C4-2B (cell line): ENCODE measurements at regions not wholly inside any gene's neighbourhood (a gene's known extent, or its start where the extent isn't known, plus 50 kb on each side); places are given as distances from the start of the nearest gene placed in this dataset.
"Not testable (repeated sequence)": the region's sequence is repeated elsewhere in the genome, so short reads cannot be mapped to it uniquely, and the experiment has no call there.

Experiments
- H3K27ac ChIP-seq: fragments of 450-650 bp; 2 replicates; pipeline ENCODE4 v1.5.1; 2017
- CTCF ChIP-seq: fragments of 450-650 bp; conservative IDR thresholded peaks from 2 replicates; pipeline ENCODE4 v1.5.1; 2017; ENCODE audit warnings: mild to moderate bottlenecking
- ZFX ChIP-seq: fragments of 450-650 bp; IDR thresholded peaks from 2 replicates; pipeline ENCODE4 v1.6.1; 2017

GRCh38 chr11:126133901-126134300, 71.2 kb upstream of the CDON start:
- TF ChIP-seq CTCF: no peak
- TF ChIP-seq ZFX: no peak
- no peak overlapping the region for H3K27ac ChIP-seq

GRCh38 chr11:126132319-126132718, 69.7 kb upstream of the CDON start:
- TF ChIP-seq ZFX: no peak
- no peak for TF ChIP-seq CTCF
- H3K27ac ChIP-seq: no peak overlapping the region

- H3K27ac ChIP-seq: not testable (repeated sequence)
Observed at GRCh38 chr11:126130781-126131180, 68.1 kb upstream of the CDON start.

- no peak overlapping the region for H3K27ac ChIP-seq
- TF ChIP-seq ZFX (no peak), CTCF (no peak)
Observed at GRCh38 chr11:126129727-126130671, 67.3 kb upstream of the CDON start.

GRCh38 chr11:126127898-126128297, 65.2 kb upstream of the CDON start:
- no peak overlapping the region for H3K27ac ChIP-seq
- TF ChIP-seq CTCF (no peak), ZFX (no peak)

- H3K27ac ChIP-seq: no peak overlapping the region
- TF ChIP-seq CTCF (no peak), ZFX (no peak)
Observed at GRCh38 chr11:126127284-126127845, 64.7 kb upstream of the CDON start.

- TF ChIP-seq ZFX (no peak), CTCF (no peak)
- H3K27ac ChIP-seq: no peak overlapping the region
Observed at GRCh38 chr11:126124231-126124661, 61.6 kb upstream of the CDON start.
